OCI-LY1 (cell line): ENCODE measurements at regions not wholly inside any gene's neighbourhood (a gene's known extent, or its start where the extent isn't known, plus 50 kb on each side); places are given as distances from the start of the nearest gene placed in this dataset.

Experiments
- H2AFZ ChIP-seq: fragments of 200-600 bp; sonication (generic), shearing (Covaris generic); 2 replicates; pipeline ENCODE4 v1.6.0; 2014; ENCODE audit warnings: antibody characterized with exemption, mild to moderate bottlenecking, low read length
- H3F3A ChIP-seq: fragments of 200-600 bp; sonication (generic), shearing (Covaris generic); 2 replicates; pipeline ENCODE4 v1.6.0; 2014; ENCODE audit warnings: mild to moderate bottlenecking, antibody characterized with exemption, low read length, moderate library complexity; ENCODE audit not compliant: insufficient read depth
- H3K27ac ChIP-seq: fragments of 200-600 bp; sonication (generic); 2 replicates; pipeline ENCODE4 v1.5.1; 2014; ENCODE audit warnings: low read length, mixed run types, mild to moderate bottlenecking, low read depth; ENCODE audit not compliant: poor library complexity, severe bottlenecking
- H3K27me3 ChIP-seq: fragments of 200-600 bp; sonication (generic); 2 replicates; pipeline ENCODE4 v1.6.0; 2014; ENCODE audit warnings: antibody characterized with exemption, mild to moderate bottlenecking, low read length, moderate library complexity; ENCODE audit not compliant: insufficient read depth
- H3K36me3 ChIP-seq: fragments of 200-600 bp; sonication (generic); 2 replicates; pipeline ENCODE4 v1.6.1; 2014; ENCODE audit warnings: mild to moderate bottlenecking, antibody characterized with exemption, low read length, moderate library complexity, mixed read lengths; ENCODE audit not compliant: insufficient read depth
- H3K4me1 ChIP-seq: fragments of 200-600 bp; sonication (generic); 2 replicates; pipeline ENCODE4 v1.5.1; 2014; ENCODE audit warnings: mild to moderate bottlenecking, low read length, moderate library complexity; ENCODE audit not compliant: insufficient read depth, severe bottlenecking
- H3K4me2 ChIP-seq: fragments of 200-600 bp; sonication (generic), shearing (Covaris generic); 2 replicates; pipeline ENCODE4 v1.6.1; 2014; ENCODE audit warnings: low read length
- H3K4me3 ChIP-seq: fragments of 200-600 bp; sonication (generic); 2 replicates; pipeline ENCODE4 v1.5.1; 2014; ENCODE audit warnings: low read length, low read depth, mild to moderate bottlenecking, mixed read lengths; ENCODE audit not compliant: poor library complexity, severe bottlenecking
- H3K79me2 ChIP-seq: fragments of 200-600 bp; shearing (Covaris generic); 2 replicates; pipeline ENCODE4 v1.6.1; 2016; ENCODE audit warnings: mixed run types, low read length, mixed read lengths; ENCODE audit not compliant: insufficient read depth
- H3K9ac ChIP-seq: fragments of 200-600 bp; sonication (generic), shearing (Covaris generic); 2 replicates; pipeline ENCODE4 v1.6.1; 2014; ENCODE audit warnings: mild to moderate bottlenecking, low read length, mixed read lengths
- H3K9me2 ChIP-seq: fragments of 200-600 bp; sonication (generic), shearing (Covaris generic); 2 replicates; pipeline ENCODE4 v1.6.1; 2014; ENCODE audit warnings: low read depth, mild to moderate bottlenecking, low read length, mixed read lengths
- H3K9me3 ChIP-seq: fragments of 200-600 bp; shearing (Covaris generic); 2 replicates; pipeline ENCODE4 v1.6.1; 2014; ENCODE audit warnings: low read length, mixed read lengths
- H4K20me1 ChIP-seq: fragments of 200-600 bp; sonication (generic), shearing (Covaris generic); 2 replicates; pipeline ENCODE4 v1.6.0; 2016; ENCODE audit warnings: mild to moderate bottlenecking, low read length; ENCODE audit not compliant: insufficient read depth
- EZH2 ChIP-seq: fragments of 200-600 bp; sonication (generic), shearing (Covaris generic); IDR thresholded peaks from 2 replicates; pipeline ENCODE4 v1.8.0; 2017; ENCODE audit warnings: borderline replicate concordance, mixed run types, mild to moderate bottlenecking, antibody characterized with exemption, low read length, moderate library complexity, mixed read lengths
- TF ChIP-seq, protein P1 (sequence below): fragments of 200-600 bp; sonication (generic), shearing (Covaris generic); IDR thresholded peaks from 2 replicates; pipeline ENCODE4 v1.5.1; 2017; ENCODE audit warnings: mild to moderate bottlenecking, antibody characterized with exemption, low read length, moderate library complexity, mixed read lengths

- H3K27ac ChIP-seq = no peak overlapping the region
Measured at GRCh38 chr15:70530503-70530902, 232.9 kb downstream of the UACA start.

DNA sequence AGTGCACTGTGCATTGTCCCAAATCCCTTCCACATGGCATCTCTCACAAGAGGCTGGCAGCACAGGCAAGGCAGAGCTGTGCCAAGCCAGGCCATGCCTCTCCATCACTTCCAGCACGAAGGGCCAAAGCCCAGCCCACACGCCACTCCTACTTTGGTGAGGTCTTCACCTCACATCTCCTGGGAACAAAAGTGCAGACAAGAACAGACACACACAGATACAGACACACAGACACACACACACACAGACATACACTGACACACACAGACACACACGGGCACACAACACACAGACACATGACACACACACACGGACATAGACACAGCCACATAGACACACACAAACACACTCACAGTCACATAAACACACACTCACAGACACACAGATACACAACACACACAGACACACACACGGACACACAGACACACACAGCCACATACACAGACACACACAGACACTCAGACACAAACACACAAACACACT, 233.3 kb downstream of the UACA start:
- no peak overlapping the region for H2AFZ ChIP-seq
- H3K4me3 ChIP-seq = no peak overlapping the region
- H3K9me3 ChIP-seq = no peaks in the 10 kb centered on the region
- no peaks in the 10 kb centered on the region for H3K79me2 ChIP-seq
- H3K36me3 ChIP-seq = no peaks in the 10 kb centered on the region
- peaks cover 23% of the 10 kb centered on the region for H3K4me1 ChIP-seq
- H4K20me1 ChIP-seq = no peaks in the 10 kb centered on the region
- H3K4me2 ChIP-seq = no peak overlapping the region
- TF ChIP-seq, protein P1, sequence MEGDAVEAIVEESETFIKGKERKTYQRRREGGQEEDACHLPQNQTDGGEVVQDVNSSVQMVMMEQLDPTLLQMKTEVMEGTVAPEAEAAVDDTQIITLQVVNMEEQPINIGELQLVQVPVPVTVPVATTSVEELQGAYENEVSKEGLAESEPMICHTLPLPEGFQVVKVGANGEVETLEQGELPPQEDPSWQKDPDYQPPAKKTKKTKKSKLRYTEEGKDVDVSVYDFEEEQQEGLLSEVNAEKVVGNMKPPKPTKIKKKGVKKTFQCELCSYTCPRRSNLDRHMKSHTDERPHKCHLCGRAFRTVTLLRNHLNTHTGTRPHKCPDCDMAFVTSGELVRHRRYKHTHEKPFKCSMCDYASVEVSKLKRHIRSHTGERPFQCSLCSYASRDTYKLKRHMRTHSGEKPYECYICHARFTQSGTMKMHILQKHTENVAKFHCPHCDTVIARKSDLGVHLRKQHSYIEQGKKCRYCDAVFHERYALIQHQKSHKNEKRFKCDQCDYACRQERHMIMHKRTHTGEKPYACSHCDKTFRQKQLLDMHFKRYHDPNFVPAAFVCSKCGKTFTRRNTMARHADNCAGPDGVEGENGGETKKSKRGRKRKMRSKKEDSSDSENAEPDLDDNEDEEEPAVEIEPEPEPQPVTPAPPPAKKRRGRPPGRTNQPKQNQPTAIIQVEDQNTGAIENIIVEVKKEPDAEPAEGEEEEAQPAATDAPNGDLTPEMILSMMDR = no peak
- TF ChIP-seq EZH2 = no peak
- no peak overlapping the region for H3K9ac ChIP-seq
- H3K9me2 ChIP-seq = no peaks in the 10 kb centered on the region
- no peaks in the 10 kb centered on the region for H3F3A ChIP-seq
- no peaks in the 10 kb centered on the region for H3K27me3 ChIP-seq
- no peak overlapping the region for H3K27ac ChIP-seq

More at GRCh38 chr15:70530503-70530902, 232.9 kb downstream of the UACA start:
- no peaks in the 10 kb centered on the region for H3K79me2 ChIP-seq
- no peaks in the 10 kb centered on the region for H4K20me1 ChIP-seq
- no peak overlapping the region for H3K4me3 ChIP-seq
- no peak overlapping the region for H2AFZ ChIP-seq
- H3K36me3 ChIP-seq = no peaks in the 10 kb centered on the region
- H3K9me3 ChIP-seq = no peaks in the 10 kb centered on the region
- H3K4me1 ChIP-seq = peaks cover 23% of the 10 kb centered on the region
- no peak overlapping the region for H3K4me2 ChIP-seq
- no peaks in the 10 kb centered on the region for H3K27me3 ChIP-seq
- H3K9ac ChIP-seq = no peak overlapping the region
- H3F3A ChIP-seq = no peaks in the 10 kb centered on the region
- no peaks in the 10 kb centered on the region for H3K9me2 ChIP-seq
- no peak for TF ChIP-seq EZH2
- TF ChIP-seq, protein P1 = no peak

GRCh38 chr15:70528816-70529215, 234.5 kb downstream of the UACA start:
- H3K9ac ChIP-seq = no peak overlapping the region
- H2AFZ ChIP-seq = no peak overlapping the region
- H3K4me2 ChIP-seq = no peak overlapping the region

More at GRCh38 chr15:70528816-70529215, 234.5 kb downstream of the UACA start:
- Histone ChIP-seq H3K4me1 (peaks cover 23% of the 10 kb centered on the region), H3K9me3 (no peaks in the 10 kb centered on the region), H3K4me3 (no peak overlapping the region), H3K79me2 (no peaks in the 10 kb centered on the region), H3K9me2 (no peaks in the 10 kb centered on the region), H4K20me1 (no peaks in the 10 kb centered on the region), H3K27me3 (no peaks in the 10 kb centered on the region), H3F3A (no peaks in the 10 kb centered on the region), H3K27ac (no peak overlapping the region), H3K36me3 (no peaks in the 10 kb centered on the region)
- TF ChIP-seq EZH2 = no peak
- TF ChIP-seq, protein P1 = no peak
